Endothelial cell of umbilical vein (primary cell): ENCODE measurements at regions not wholly inside any gene's neighbourhood (a gene's known extent, or its start where the extent isn't known, plus 50 kb on each side); places are given as distances from the start of the nearest gene placed in this dataset.

Experiments used
- BruUV-seq: library from RNA; stranded (reverse); fragments of 400-500 nt; replicated peaks from 2 replicates; lab custom pipeline; 2021; lab: Mats Ljungman, UMichigan
- CTCF ChIA-PET: fragments of 300-600, 350-600 bp; sonication (Branson Sonifier 250); formaldehyde crosslinking; loops from one replicate; lab custom pipeline; 2021; ENCODE audit warnings: antibody characterized with exemption, inconsistent platforms; lab: Charles Lee
- POLR2A ChIA-PET: fragments of 300-600, 350-600 bp; sonication (Branson Sonifier 250); formaldehyde crosslinking; loops from one replicate; lab custom pipeline; 2021; ENCODE audit warnings: antibody characterized with exemption, inconsistent platforms; lab: Charles Lee
- DNase-seq: peaks from one replicate; pipeline ENCODE4 v3.0.0-alpha.2; 2011; ENCODE audit warnings: low read depth, low spot score
- FAIRE-seq: peaks from 2 replicates; lab custom pipeline; 2011; peaks lifted over from hg19 to GRCh38; lab: Jason Lieb, UNC
- H2AFZ ChIP-seq: 2 replicates; pipeline ENCODE4 v1.6.0; 2012; ENCODE audit warnings: low read depth, low read length, control low read depth, inconsistent platforms
- H3K27ac ChIP-seq: 2 replicates; pipeline ENCODE4 v1.5.1; 2011; ENCODE audit warnings: low read depth, mild to moderate bottlenecking, control low read depth, low read length, moderate library complexity; ENCODE audit not compliant: insufficient read depth
- H3K27me3 ChIP-seq, 2 experiments: 2 replicates each; pipeline versions ENCODE4 v1.6.0 to v1.6.1; 2011; ENCODE audit warnings: low read length in 2 of 2, mixed read lengths in 1 of 2; ENCODE audit not compliant: control insufficient read depth in 2 of 2, insufficient read depth in 2 of 2
- H3K36me3 ChIP-seq, 2 experiments: 2 replicates in 1 of 2; 3 replicates in 1 of 2; pipeline ENCODE4 v1.5.1; 2011; ENCODE audit warnings: low read length in 2 of 2, mild to moderate bottlenecking in 1 of 2, moderate library complexity in 1 of 2; ENCODE audit not compliant: control insufficient read depth in 2 of 2, insufficient read depth in 2 of 2; ENCODE audit errors: extremely low read depth in 1 of 2
- H3K4me1 ChIP-seq: 3 replicates; pipeline ENCODE4 v1.5.1; 2011; ENCODE audit warnings: mild to moderate bottlenecking, low read length; ENCODE audit not compliant: control insufficient read depth, insufficient read depth; ENCODE audit errors: extremely low read depth
- H3K4me2 ChIP-seq: 2 replicates; pipeline ENCODE4 v1.6.1; 2011; ENCODE audit warnings: low read length, control low read depth, mixed read lengths; ENCODE audit not compliant: insufficient read depth
- H3K4me3 ChIP-seq, 3 experiments: fragments of 200-600 bp in 1 of 3; sonication (generic), shearing (Covaris generic) in 1 of 3; replicated peaks in 1 of 3; 2 replicates each; pipeline ENCODE4 v1.5.1; 2011 to 2016; ENCODE audit warnings: control low read depth in 3 of 3, low read length in 3 of 3, mild to moderate bottlenecking in 2 of 3, inconsistent platforms in 1 of 3, low read depth in 1 of 3, moderate library complexity in 1 of 3; ENCODE audit not compliant: insufficient read depth in 1 of 3
- H3K79me2 ChIP-seq: 2 replicates; pipeline ENCODE4 v1.6.0; 2012; ENCODE audit warnings: low read length, inconsistent platforms; ENCODE audit not compliant: control insufficient read depth, insufficient read depth
- H3K9ac ChIP-seq: replicated peaks from 2 replicates; pipeline ENCODE3; 2011; ENCODE audit warnings: low read length, control low read depth; ENCODE audit not compliant: insufficient read depth; ENCODE audit errors: extremely low read depth
- H3K9me1 ChIP-seq: replicated peaks from 3 replicates; pipeline ENCODE4 v1.6.0; 2011; ENCODE audit warnings: mild to moderate bottlenecking, low read length; ENCODE audit not compliant: control insufficient read depth, insufficient read depth; ENCODE audit errors: extremely low read depth
- H3K9me3 ChIP-seq: replicated peaks from 2 replicates; pipeline ENCODE4 v1.5.1; 2012; ENCODE audit warnings: low read length, inconsistent platforms; ENCODE audit not compliant: control insufficient read depth, insufficient read depth
- H4K20me1 ChIP-seq: replicated peaks from 2 replicates; pipeline ENCODE3; 2011; ENCODE audit warnings: mild to moderate bottlenecking, low read length; ENCODE audit not compliant: control insufficient read depth, insufficient read depth; ENCODE audit errors: extremely low read depth
- CTCF ChIP-seq, 2 donors: IDR thresholded peaks; 1 replicate in 1 of 2; 2 replicates in 1 of 2; pipeline ENCODE4 v1.5.1; 2011; ENCODE audit warnings: low read length in 2 of 2, mild to moderate bottlenecking in 2 of 2, moderate library complexity in 2 of 2, control low read depth in 1 of 2, inconsistent platforms in 1 of 2, low read depth in 1 of 2; ENCODE audit not compliant: insufficient read depth in 1 of 2; ENCODE audit errors: extremely low read depth in 1 of 2
- EZH2 ChIP-seq: IDR thresholded peaks from 2 replicates; pipeline ENCODE4 v1.6.1; 2012; ENCODE audit warnings: borderline replicate concordance, low read depth, mild to moderate bottlenecking, moderate library complexity, low read length, inconsistent platforms; ENCODE audit not compliant: severe bottlenecking
- FOS ChIP-seq: IDR thresholded peaks from 2 replicates; pipeline ENCODE4 v1.6.1; 2011; ENCODE audit warnings: mild to moderate bottlenecking, low read length, moderate library complexity, borderline replicate concordance; ENCODE audit not compliant: insufficient read depth
- GATA2 ChIP-seq: IDR thresholded peaks from 2 replicates; pipeline ENCODE4 v1.7.0; 2011; ENCODE audit warnings: low read depth, mild to moderate bottlenecking, moderate library complexity, mixed read lengths, low read length; ENCODE audit not compliant: insufficient read length, insufficient read depth
- JUN ChIP-seq: IDR thresholded peaks from 2 replicates; pipeline ENCODE4 v1.6.1; 2011; ENCODE audit warnings: borderline replicate concordance, low read depth; ENCODE audit not compliant: insufficient read length, insufficient read depth
- MAX ChIP-seq: IDR thresholded peaks from 2 replicates; pipeline ENCODE4 v1.6.1; 2011; ENCODE audit not compliant: insufficient read depth, insufficient read length
- MYC ChIP-seq: IDR thresholded peaks from one replicate; pipeline ENCODE4 v1.6.1; 2011; ENCODE audit warnings: mild to moderate bottlenecking, low read depth, low read length
- POLR2A ChIP-seq: IDR thresholded peaks from 2 replicates; pipeline ENCODE4 v1.6.1; 2012; ENCODE audit warnings: low read depth, mild to moderate bottlenecking, control low read depth, low read length
- POLR2AphosphoS5 ChIP-seq: IDR thresholded peaks from 2 replicates; pipeline ENCODE4 v1.6.1; 2012; ENCODE audit warnings: low read depth, mild to moderate bottlenecking, control low read depth, low read length, moderate library complexity; ENCODE audit not compliant: insufficient read depth
- dilution Hi-C: fragments of 300-500 bp; cut with MboI; formaldehyde crosslinking; loops from one replicate; pipeline ENCODE4 v1.15.0; 2019; ENCODE audit warnings: low sequenced_read_pairs; ENCODE audit not compliant: extremely low pct_ligation_motif_present
- intact Hi-C: fragments of 100-400 bp; cut with micrococcal nuclease; formaldehyde crosslinking; loops from one replicate; pipeline ENCODE4 v1.10.0; 2022

GRCh38 chr1:115467196-115467595, 129.1 kb upstream of the NGF start:
- CTCF ChIA-PET, result interaction anchor here (0.7 to 3.1 kb wide), 3 partner anchors 129 to 329 kb away, joined by 3 to 20 read pairs (median 8); no protein-coding TSS in a partner anchor
- dilution Hi-C loops, result no loop called here
- Histone ChIP-seq H3K4me3 (no peak overlapping the region), H3K9me1 (no peaks in the 10 kb centered on the region), H3K79me2 (no peaks in the 10 kb centered on the region), H3K4me1 (no peaks in the 10 kb centered on the region), H3K4me2 (no peak overlapping the region), H2AFZ (no peak overlapping the region), H3K27ac (no peak overlapping the region), H4K20me1 (no peaks in the 10 kb centered on the region), H3K9ac (no peak overlapping the region), H3K36me3 (no peaks in the 10 kb centered on the region), H3K27me3 (no peaks in the 10 kb centered on the region), H3K9me3 (no peaks in the 10 kb centered on the region)
- DNase-seq, result no peak
- POLR2A ChIA-PET, result no interaction called here
- intact Hi-C loops, result loop anchor here (10.0 kb wide), 1 partner anchor 492 kb away; no protein-coding TSS in a partner anchor
- TF ChIP-seq MAX (no peak), EZH2 (no peak), FOS (no peak), POLR2A (no peak), GATA2 (no peak), JUN (no peak), CTCF (IDR thresholded peaks at IDR 0.05; ENCODE audit: extremely low read depth in 1 of 2, insufficient read depth in 1 of 2, low read depth in 1 of 2, low read length in 2 of 2) (no peak), MYC (no peak), POLR2AphosphoS5 (no peak)
- FAIRE-seq, result no peak
- no TSS peak for BruUV-seq
